ENCODE measurements at regions not wholly inside any gene's neighbourhood (a gene's known extent, or its start where the extent isn't known, plus 50 kb on each side); places are given as distances from the start of the nearest gene placed in this dataset.

GRCh38 chr1:55860798-55861519 is 645.8 kb upstream of the USP24 start:
- Mint-ChIP-seq H3K4me3 (ENCODE audit: unreplicated experiment) (no peak overlapping the region), H3K27me3 (ENCODE audit: insufficient read depth, unreplicated experiment) (no peaks in the 10 kb centered on the region), H3K36me3 (ENCODE audit: insufficient read depth, unreplicated experiment) (no peaks in the 10 kb centered on the region), H3K4me1 (ENCODE audit: insufficient read depth, unreplicated experiment) (no peaks in the 10 kb centered on the region), H3K27ac (ENCODE audit: low read depth, unreplicated experiment) (no peak overlapping the region), H3K9me3 (ENCODE audit: unreplicated experiment) (no peaks in the 10 kb centered on the region)
- POLR2A ChIA-PET: no interaction called here
- peak; percentile 14 for DNase-seq (ENCODE audit: unreplicated experiment)
- intact Hi-C loops (cut with micrococcal nuclease): no loop called here
- no peak for TF ChIP-seq CTCF (IDR thresholded peaks at IDR 0.05; ENCODE audit: unreplicated experiment)
- no TSS peak for BruUV-seq (replicated peaks)
- CTCF ChIA-PET: no interaction called here

GRCh38 chr1:55860326-55860725 is 645.2 kb upstream of the USP24 start:
- ChIA-PET POLR2A (no interaction called here), CTCF (interaction anchor here (0.6 to 0.7 kb wide), 2 partner anchors 362 to 621 kb away, joined by 3 read pairs; no protein-coding TSS in a partner anchor)
- intact Hi-C loops (cut with micrococcal nuclease): no loop called here
- Mint-ChIP-seq H3K27ac (ENCODE audit: low read depth, unreplicated experiment) (no peak overlapping the region), H3K4me3 (ENCODE audit: unreplicated experiment) (no peak overlapping the region), H3K36me3 (ENCODE audit: insufficient read depth, unreplicated experiment) (no peaks in the 10 kb centered on the region), H3K9me3 (ENCODE audit: unreplicated experiment) (no peaks in the 10 kb centered on the region), H3K27me3 (ENCODE audit: insufficient read depth, unreplicated experiment) (no peaks in the 10 kb centered on the region), H3K4me1 (ENCODE audit: insufficient read depth, unreplicated experiment) (no peaks in the 10 kb centered on the region)
- TF ChIP-seq CTCF (IDR thresholded peaks at IDR 0.05; ENCODE audit: unreplicated experiment): no peak
- DNase-seq (ENCODE audit: unreplicated experiment): no peak
- BruUV-seq (replicated peaks): no TSS peak

GRCh38 chr1:55854911-55855310 is 639.7 kb upstream of the USP24 start:
- CTCF ChIA-PET: interaction anchor here (1.1 to 4.9 kb wide), 3 partner anchors 11 to 153 kb away, joined by 4 to 19 read pairs (median 5); no protein-coding TSS in a partner anchor
- POLR2A ChIA-PET: interaction anchor here (0.6 kb wide), 1 partner anchor 89 kb away, joined by 3 read pairs; no protein-coding TSS in a partner anchor
- no TSS peak for BruUV-seq (replicated peaks)

More at GRCh38 chr1:55854911-55855310, 639.7 kb upstream of the USP24 start:
- intact Hi-C loops (cut with micrococcal nuclease): no loop called here
- Mint-ChIP-seq H3K27ac (ENCODE audit: low read depth, unreplicated experiment) (no peak overlapping the region), H3K27me3 (ENCODE audit: insufficient read depth, unreplicated experiment) (no peaks in the 10 kb centered on the region), H3K4me3 (ENCODE audit: unreplicated experiment) (no peak overlapping the region), H3K4me1 (ENCODE audit: insufficient read depth, unreplicated experiment) (no peaks in the 10 kb centered on the region), H3K9me3 (ENCODE audit: unreplicated experiment) (no peaks in the 10 kb centered on the region), H3K36me3 (ENCODE audit: insufficient read depth, unreplicated experiment) (no peaks in the 10 kb centered on the region)
- no peak for DNase-seq (ENCODE audit: unreplicated experiment)
- TF ChIP-seq CTCF (IDR thresholded peaks at IDR 0.05; ENCODE audit: unreplicated experiment): no peak

Measured in MCF 10A (cell line).